RWPE2 (cell line): ENCODE measurements at regions not wholly inside any gene's neighbourhood (a gene's known extent, or its start where the extent isn't known, plus 50 kb on each side); places are given as distances from the start of the nearest gene placed in this dataset.
A peak's percentile ranks its signal among the peaks of the same experiment; 100 is the strongest.

Experiments
- ATAC-seq: fragments of 200-7000 bp; cut with Tn5 transposase; 3 replicates; pipeline ENCODE4 v1.9.1; 2021; ENCODE audit warnings: low read depth
- DNase-seq: peaks from one replicate; pipeline ENCODE4 v3.0.0-alpha.2; 2020; ENCODE audit warnings: low spot score
- H3K27ac ChIP-seq: fragments of 450-650 bp; 2 replicates; pipeline ENCODE4 v1.5.1; 2017; ENCODE audit warnings: mild to moderate bottlenecking; ENCODE audit not compliant: poor library complexity, severe bottlenecking
- H3K27me3 ChIP-seq: fragments of 250-450 bp; sonication (Bioruptor Pico); 2 replicates; pipeline ENCODE4 v1.5.1; 2021; ENCODE audit warnings: mild to moderate bottlenecking, moderate library complexity; ENCODE audit not compliant: insufficient read depth, poor library complexity, severe bottlenecking
- H3K36me3 ChIP-seq: fragments of 250-450 bp; sonication (Bioruptor Pico); 2 replicates; pipeline ENCODE4 v1.5.1; 2020; ENCODE audit warnings: low read depth, mild to moderate bottlenecking, moderate library complexity
- H3K4me1 ChIP-seq: fragments of 250-450 bp; sonication (Bioruptor Pico); 2 replicates; pipeline ENCODE4 v1.5.1; 2021; ENCODE audit warnings: mild to moderate bottlenecking, moderate library complexity; ENCODE audit not compliant: insufficient read depth, poor library complexity, severe bottlenecking
- H3K4me3 ChIP-seq: fragments of 250-450 bp; sonication (Bioruptor Pico); 2 replicates; pipeline ENCODE4 v1.5.1; 2021; ENCODE audit warnings: mild to moderate bottlenecking, moderate library complexity; ENCODE audit not compliant: severe bottlenecking
- H3K9me3 ChIP-seq: fragments of 250-450 bp; sonication (Bioruptor Pico); 2 replicates; pipeline ENCODE4 v1.5.1; 2021; ENCODE audit warnings: mild to moderate bottlenecking, moderate library complexity; ENCODE audit not compliant: severe bottlenecking
- TF ChIP-seq, protein P1 (sequence below): fragments of 450-650 bp; IDR thresholded peaks from one replicate; pipeline ENCODE4 v1.5.1; 2017; ENCODE audit warnings: mild to moderate bottlenecking, moderate library complexity; ENCODE audit not compliant: poor library complexity, severe bottlenecking

DNA sequence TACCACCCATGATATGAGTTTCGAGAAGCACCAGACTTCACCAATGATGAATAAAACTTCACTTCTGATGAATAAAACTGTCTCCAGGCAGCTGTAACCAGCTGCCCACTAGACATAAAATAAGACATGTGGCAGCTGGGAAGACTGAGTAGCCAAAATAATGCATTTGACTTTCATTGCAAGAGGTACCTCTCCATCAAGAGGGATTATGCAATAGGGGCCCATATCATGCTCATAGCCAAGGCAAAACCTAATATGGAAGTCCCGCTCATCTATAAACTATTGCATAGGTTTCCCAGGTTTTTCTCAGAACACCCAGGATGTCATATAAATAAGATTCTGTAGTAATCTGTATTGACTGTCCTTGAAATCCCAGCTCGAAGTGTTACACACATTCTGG, 155.5 kb downstream of the SIM1 start:
- no peak for DNase-seq
- no peak overlapping the region for H3K4me3 ChIP-seq
- TF ChIP-seq, protein P1, sequence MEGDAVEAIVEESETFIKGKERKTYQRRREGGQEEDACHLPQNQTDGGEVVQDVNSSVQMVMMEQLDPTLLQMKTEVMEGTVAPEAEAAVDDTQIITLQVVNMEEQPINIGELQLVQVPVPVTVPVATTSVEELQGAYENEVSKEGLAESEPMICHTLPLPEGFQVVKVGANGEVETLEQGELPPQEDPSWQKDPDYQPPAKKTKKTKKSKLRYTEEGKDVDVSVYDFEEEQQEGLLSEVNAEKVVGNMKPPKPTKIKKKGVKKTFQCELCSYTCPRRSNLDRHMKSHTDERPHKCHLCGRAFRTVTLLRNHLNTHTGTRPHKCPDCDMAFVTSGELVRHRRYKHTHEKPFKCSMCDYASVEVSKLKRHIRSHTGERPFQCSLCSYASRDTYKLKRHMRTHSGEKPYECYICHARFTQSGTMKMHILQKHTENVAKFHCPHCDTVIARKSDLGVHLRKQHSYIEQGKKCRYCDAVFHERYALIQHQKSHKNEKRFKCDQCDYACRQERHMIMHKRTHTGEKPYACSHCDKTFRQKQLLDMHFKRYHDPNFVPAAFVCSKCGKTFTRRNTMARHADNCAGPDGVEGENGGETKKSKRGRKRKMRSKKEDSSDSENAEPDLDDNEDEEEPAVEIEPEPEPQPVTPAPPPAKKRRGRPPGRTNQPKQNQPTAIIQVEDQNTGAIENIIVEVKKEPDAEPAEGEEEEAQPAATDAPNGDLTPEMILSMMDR: no peak

DNA sequence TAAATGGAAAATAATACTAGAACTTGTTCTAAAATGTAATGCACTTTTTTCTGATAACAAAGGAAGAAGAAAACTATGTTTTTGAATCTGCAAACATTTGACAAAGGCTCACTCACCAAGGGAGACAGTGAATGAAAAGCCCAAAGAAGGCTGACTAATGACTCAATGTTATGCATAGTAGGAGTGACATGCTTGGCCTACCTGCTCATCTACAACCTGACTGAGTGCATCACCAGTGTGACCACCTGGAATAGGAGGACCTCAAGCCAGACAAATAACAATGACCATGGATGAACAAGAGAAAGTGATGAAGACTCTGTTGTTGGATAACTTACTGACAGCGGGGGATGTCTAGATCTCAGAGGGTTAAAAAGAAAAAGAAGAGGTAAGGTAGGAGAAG, 157.2 kb downstream of the SIM1 start:
- Histone ChIP-seq H3K36me3 (no peaks in the 10 kb centered on the region), H3K27me3 (no peaks in the 10 kb centered on the region), H3K4me1 (no peaks in the 10 kb centered on the region), H3K27ac (no peak overlapping the region), H3K9me3 (no peaks in the 10 kb centered on the region), H3K4me3 (no peak overlapping the region)
- TF ChIP-seq, protein P1: no peak
- DNase-seq: no peak
- no peak for ATAC-seq

More for the DNA sequence above, 155.5 kb downstream of the SIM1 start:
- H3K27me3 ChIP-seq: no peaks in the 10 kb centered on the region
- no peak for ATAC-seq
- no peaks in the 10 kb centered on the region for H3K9me3 ChIP-seq
- no peaks in the 10 kb centered on the region for H3K36me3 ChIP-seq
- H3K4me1 ChIP-seq: no peaks in the 10 kb centered on the region
- no peak overlapping the region for H3K27ac ChIP-seq

DNA sequence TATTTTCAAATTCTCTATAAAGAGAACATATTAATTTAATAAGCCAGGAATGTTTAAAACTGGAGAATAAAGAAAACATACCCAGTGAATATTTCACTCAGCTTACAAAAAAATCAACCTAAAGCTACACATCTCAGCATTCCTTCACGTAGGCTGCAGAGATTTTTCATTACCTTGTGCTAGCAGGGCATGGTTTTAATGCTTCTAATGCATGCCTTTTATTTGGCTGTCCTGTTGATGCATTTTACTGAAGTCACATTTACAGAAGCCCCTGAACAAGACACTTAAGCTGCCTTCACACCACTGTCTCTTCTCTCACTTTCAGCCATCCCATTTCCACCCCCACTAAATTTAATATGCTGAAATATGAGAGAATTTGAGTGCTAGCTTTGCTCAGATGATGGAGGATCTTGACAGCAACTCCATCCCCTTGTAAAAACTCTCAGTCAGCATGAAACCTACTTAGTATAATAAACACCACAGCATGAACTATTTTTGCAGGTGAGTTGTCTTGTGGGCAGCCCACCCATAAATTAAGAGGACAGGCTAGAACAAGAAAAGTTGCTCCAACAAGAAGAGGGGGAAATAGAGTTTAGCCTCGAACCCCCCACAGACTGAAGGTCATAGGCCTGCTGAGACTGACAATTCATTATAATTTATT, 159.4 kb downstream of the SIM1 start:
- ATAC-seq (no peak), DNase-seq (no peak)
- Histone ChIP-seq H3K4me3 (no peak overlapping the region), H3K9me3 (no peaks in the 10 kb centered on the region), H3K27ac (no peak overlapping the region), H3K4me1 (peaks cover 10% of the 10 kb centered on the region), H3K36me3 (no peaks in the 10 kb centered on the region), H3K27me3 (no peaks in the 10 kb centered on the region)
- TF ChIP-seq, protein P1: no peak

DNA sequence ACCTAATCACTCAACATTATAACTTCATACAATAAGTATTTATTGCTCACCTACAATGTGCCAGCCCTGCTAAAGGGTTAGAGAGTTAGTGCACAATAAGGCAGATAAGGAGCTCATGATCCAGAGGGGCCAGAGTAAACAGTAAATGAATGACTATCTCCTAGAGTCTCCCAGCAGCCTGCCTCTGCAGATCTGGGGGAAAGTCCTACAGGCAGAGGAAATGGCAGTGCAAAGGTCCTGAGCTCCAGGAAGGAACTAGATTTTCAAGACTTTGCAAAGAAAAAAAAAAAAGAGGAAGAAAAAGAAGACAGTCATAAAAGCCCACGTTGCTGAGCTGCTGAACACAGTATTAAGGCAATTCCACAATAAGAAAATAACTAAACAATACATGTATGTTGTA, 160.1 kb downstream of the SIM1 start:
- Histone ChIP-seq H3K4me3 (no peak overlapping the region), H3K36me3 (no peaks in the 10 kb centered on the region), H3K4me1 (peaks cover 18% of the 10 kb centered on the region), H3K27me3 (no peaks in the 10 kb centered on the region), H3K27ac (no peak overlapping the region), H3K9me3 (no peaks in the 10 kb centered on the region)
- ATAC-seq (no peak), DNase-seq (no peak)
- TF ChIP-seq, protein P1: no peak

DNA sequence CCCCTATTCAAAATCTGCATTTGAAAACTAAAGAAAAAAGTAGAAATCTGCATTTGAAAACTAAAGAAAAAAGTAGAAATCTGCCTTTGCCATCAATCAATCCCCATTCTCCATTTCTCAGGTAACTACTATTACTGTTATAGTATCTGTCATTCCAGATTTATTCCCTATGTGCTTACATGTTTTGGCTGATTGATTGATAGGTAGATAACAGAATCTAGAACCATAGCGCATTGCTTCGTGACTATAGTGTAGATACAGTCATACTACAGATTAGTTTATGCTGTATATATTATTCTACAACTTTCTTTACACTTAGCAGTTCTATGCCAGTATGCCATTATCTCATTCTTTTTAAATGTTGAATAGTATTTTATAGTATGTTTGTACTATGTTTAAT, 163.0 kb downstream of the SIM1 start:
- H3K27ac ChIP-seq: peak overlapping the region; percentile 97
- no peaks in the 10 kb centered on the region for H3K36me3 ChIP-seq
- H3K4me3 ChIP-seq: no peak overlapping the region
- TF ChIP-seq, protein P1: no peak
- ATAC-seq: no peak
- peaks cover 39% of the 10 kb centered on the region for H3K4me1 ChIP-seq
- DNase-seq: no peak
- no peaks in the 10 kb centered on the region for H3K27me3 ChIP-seq
- no peaks in the 10 kb centered on the region for H3K9me3 ChIP-seq
